Natural killer cell (primary cell): ENCODE measurements at regions not wholly inside any gene's neighbourhood (a gene's known extent, or its start where the extent isn't known, plus 50 kb on each side); places are given as distances from the start of the nearest gene placed in this dataset.

ENCODE experiments used
- ATAC-seq, 3 donors: fragments of 150-1000 bp in 2 of 3; fragments of 200-7000 bp in 1 of 3; cut with Tn5 transposase; 1 replicate in 1 of 3; 2 replicates in 2 of 3; pipeline ENCODE4 v1.10.0; 2021; ENCODE audit warnings: mild to moderate bottlenecking in 2 of 3, moderate library complexity in 2 of 3
- DNase-seq, 2 donors: peaks; one replicate each; pipeline versions ENCODE4 v3.0.0 to v3.0.0-alpha.2; 2013 to 2021; ENCODE audit warnings: mixed read lengths in 1 of 2
- H3K27ac ChIP-seq: one replicate; pipeline ENCODE4 v1.5.1; 2013; ENCODE audit warnings: mild to moderate bottlenecking, low read length
- H3K27me3 ChIP-seq: one replicate; pipeline ENCODE4 v1.6.1; 2013; ENCODE audit warnings: low read length; ENCODE audit not compliant: control insufficient read depth, insufficient read depth
- H3K36me3 ChIP-seq: one replicate; pipeline ENCODE4 v1.6.1; 2013; ENCODE audit warnings: low read length; ENCODE audit not compliant: control insufficient read depth, insufficient read depth
- H3K4me1 ChIP-seq: one replicate; pipeline ENCODE4 v1.6.1; 2013; ENCODE audit warnings: low read length; ENCODE audit not compliant: control insufficient read depth, insufficient read depth
- H3K4me3 ChIP-seq: one replicate; pipeline ENCODE4 v1.5.1; 2013; ENCODE audit warnings: low read length
- H3K9me3 ChIP-seq: one replicate; pipeline ENCODE4 v1.6.1; 2013; ENCODE audit warnings: low read length; ENCODE audit not compliant: control insufficient read depth, insufficient read depth
- H3K27ac Mint-ChIP-seq, 2 donors: one replicate each; pipeline ENCODE4 v1.8.0; 2022; ENCODE audit warnings: mild to moderate bottlenecking in 2 of 2, mixed read lengths in 2 of 2, moderate library complexity in 1 of 2
- H3K27me3 Mint-ChIP-seq, 2 donors: one replicate each; pipeline ENCODE4 v1.8.0; 2022; ENCODE audit warnings: low read depth in 2 of 2, mixed read lengths in 2 of 2
- H3K36me3 Mint-ChIP-seq: one replicate; pipeline ENCODE4 v1.8.0; 2022; ENCODE audit warnings: mixed read lengths
- H3K4me1 Mint-ChIP-seq, 2 donors: one replicate each; pipeline ENCODE4 v1.8.0; 2022; ENCODE audit warnings: mixed read lengths in 2 of 2
- H3K4me3 Mint-ChIP-seq: one replicate; pipeline ENCODE4 v1.8.0; 2022; ENCODE audit warnings: mild to moderate bottlenecking, moderate library complexity, mixed read lengths
- H3K9me3 Mint-ChIP-seq, 2 donors: one replicate each; pipeline ENCODE4 v1.8.0; 2022; ENCODE audit warnings: mixed read lengths in 2 of 2
- CTCF ChIP-seq: fragments of 200-600 bp; IDR thresholded peaks from one replicate; pipeline ENCODE4 v1.8.0; 2022; ENCODE audit warnings: antibody characterized with exemption
- WGBS: methylation state at CpG from one replicate; pipeline ENCODE4 v1.1.7; 2013; ENCODE audit warnings: missing lambda C conversion rate; ENCODE audit not compliant: insufficient coverage; 5-methylcytosine and 5-hydroxymethylcytosine counted together
- intact Hi-C: fragments of 100-400 bp; cut with micrococcal nuclease; formaldehyde crosslinking; loops from one replicate; pipeline ENCODE4 v1.14.2; 2022

GRCh38 chrX:22526339-22526738 is 253.6 kb downstream of the CBLL2 start:
- no peak overlapping the region for H3K4me3 ChIP-seq
- Mint-ChIP-seq H3K4me1 (no peaks in the 10 kb centered on the region), H3K36me3 (no peaks in the 10 kb centered on the region), H3K9me3 (peaks cover 3 to 10% of the 10 kb centered on the region in 2 donors), H3K27ac (no peak overlapping the region), H3K27me3 (no peaks in the 10 kb centered on the region), H3K4me3 (no peak overlapping the region)
- ATAC-seq, result no peak
- no peaks in the 10 kb centered on the region for H3K9me3 ChIP-seq
- no CpG with 5 or more reads among the region's 3 CpGs for WGBS
- H3K27me3 ChIP-seq, result no peaks in the 10 kb centered on the region
- H3K27ac ChIP-seq, result no peak overlapping the region
- no peak for TF ChIP-seq CTCF
- no peaks in the 10 kb centered on the region for H3K36me3 ChIP-seq
- intact Hi-C loops, result no loop called here
- H3K4me1 ChIP-seq, result no peaks in the 10 kb centered on the region
- no peak for DNase-seq

- intact Hi-C loops, result no loop called here
- TF ChIP-seq CTCF, result no peak
- H3K36me3 Mint-ChIP-seq, result no peaks in the 10 kb centered on the region
- no peaks in the 10 kb centered on the region for H3K36me3 ChIP-seq
- H3K9me3 ChIP-seq, result no peaks in the 10 kb centered on the region
- H3K27me3 Mint-ChIP-seq, result no peaks in the 10 kb centered on the region
- no peaks in the 10 kb centered on the region for H3K4me1 ChIP-seq
- peaks cover 3 to 9% of the 10 kb centered on the region in 2 donors for H3K9me3 Mint-ChIP-seq
- H3K4me1 Mint-ChIP-seq, result no peaks in the 10 kb centered on the region
- no peaks in the 10 kb centered on the region for H3K27me3 ChIP-seq
- no peak overlapping the region for H3K27ac ChIP-seq
- no peak overlapping the region for H3K27ac Mint-ChIP-seq
- no peak overlapping the region for H3K4me3 Mint-ChIP-seq
- DNase-seq (no peak), ATAC-seq (no peak)
- no peak overlapping the region for H3K4me3 ChIP-seq
- no CpG with 5 or more reads among the region's 1 CpG for WGBS
Observed at GRCh38 chrX:22527302-22527701, 254.6 kb downstream of the CBLL2 start.

- intact Hi-C loops, result no loop called here
- Mint-ChIP-seq H3K9me3 (peaks cover 3 to 6% of the 10 kb centered on the region in 2 donors), H3K27me3 (no peaks in the 10 kb centered on the region), H3K4me3 (no peak overlapping the region), H3K36me3 (no peaks in the 10 kb centered on the region), H3K27ac (no peak overlapping the region), H3K4me1 (no peaks in the 10 kb centered on the region)
- Histone ChIP-seq H3K27ac (no peak overlapping the region), H3K9me3 (no peaks in the 10 kb centered on the region), H3K4me3 (no peak overlapping the region), H3K4me1 (no peaks in the 10 kb centered on the region), H3K27me3 (no peaks in the 10 kb centered on the region), H3K36me3 (no peaks in the 10 kb centered on the region)
- DNase-seq (no peak), ATAC-seq (no peak)
- no peak for TF ChIP-seq CTCF
- WGBS, result no CpG with 5 or more reads among the region's 5 CpGs
Observed at GRCh38 chrX:22533898-22534297, 261.2 kb downstream of the CBLL2 start.

GRCh38 chrX:22534643-22535042 is 261.9 kb downstream of the CBLL2 start:
- DNase-seq, result no peak
- H3K9me3 Mint-ChIP-seq, result peaks cover 3 to 7% of the 10 kb centered on the region in 2 donors

More at GRCh38 chrX:22534643-22535042, 261.9 kb downstream of the CBLL2 start:
- H3K4me1 Mint-ChIP-seq, result no peaks in the 10 kb centered on the region
- H3K4me3 ChIP-seq, result no peak overlapping the region
- no peaks in the 10 kb centered on the region for H3K27me3 Mint-ChIP-seq
- no peak for ATAC-seq
- no peaks in the 10 kb centered on the region for H3K4me1 ChIP-seq
- H3K4me3 Mint-ChIP-seq, result no peak overlapping the region
- intact Hi-C loops, result no loop called here
- no peaks in the 10 kb centered on the region for H3K36me3 Mint-ChIP-seq
- H3K9me3 ChIP-seq, result no peaks in the 10 kb centered on the region
- no peak overlapping the region for H3K27ac ChIP-seq
- no peaks in the 10 kb centered on the region for H3K36me3 ChIP-seq
- no peak for TF ChIP-seq CTCF
- 93% methylated on average over 5 of the region's 5 CpGs for WGBS
- H3K27me3 ChIP-seq, result no peaks in the 10 kb centered on the region
- no peak overlapping the region for H3K27ac Mint-ChIP-seq
